SU-DHL-6 (cell line): ENCODE measurements at regions not wholly inside any gene's neighbourhood (a gene's known extent, or its start where the extent isn't known, plus 50 kb on each side); places are given as distances from the start of the nearest gene placed in this dataset.

Experiments used
- H2AFZ ChIP-seq: fragments of 200-600 bp; sonication (generic); 2 replicates; pipeline ENCODE4 v1.6.1; 2014; ENCODE audit warnings: low read depth, mild to moderate bottlenecking, moderate library complexity, mixed read lengths, antibody characterized with exemption, low read length; ENCODE audit not compliant: severe bottlenecking
- H3F3A ChIP-seq: fragments of 200-600 bp; shearing (Covaris generic); 2 replicates; pipeline ENCODE4 v1.6.0; 2016; ENCODE audit warnings: antibody characterized with exemption, mild to moderate bottlenecking; ENCODE audit not compliant: insufficient read depth
- H3K27ac ChIP-seq: fragments of 200-600 bp; sonication (generic); 2 replicates; pipeline ENCODE4 v1.5.1; 2016; ENCODE audit warnings: low read depth, mild to moderate bottlenecking, low read length, moderate library complexity, mixed read lengths
- H3K27me3 ChIP-seq: fragments of 200-600 bp; sonication (generic), shearing (Covaris generic); 2 replicates; pipeline ENCODE4 v1.6.0; 2014; ENCODE audit warnings: mild to moderate bottlenecking, low read length
- H3K36me3 ChIP-seq: fragments of 200-600 bp; sonication (generic); 2 replicates; pipeline ENCODE4 v1.6.1; 2014; ENCODE audit warnings: mild to moderate bottlenecking, low read length, mixed read lengths
- H3K4me2 ChIP-seq: fragments of 300-600, 200-600 bp; shearing (Covaris generic), sonication (generic); 2 replicates; pipeline ENCODE4 v1.6.0; 2014; ENCODE audit warnings: low read length, low read depth, mild to moderate bottlenecking; ENCODE audit not compliant: poor library complexity, severe bottlenecking
- H3K4me3 ChIP-seq: fragments of 200-600 bp; sonication (generic); 2 replicates; pipeline ENCODE4 v1.5.1; 2014; ENCODE audit warnings: antibody characterized with exemption, low read length, mild to moderate bottlenecking, mixed read lengths; ENCODE audit not compliant: insufficient read depth, poor library complexity, severe bottlenecking
- H3K79me2 ChIP-seq: fragments of 200-600 bp; sonication (generic); 2 replicates; pipeline ENCODE4 v1.6.1; 2014; ENCODE audit warnings: mild to moderate bottlenecking, low read length, moderate library complexity; ENCODE audit not compliant: insufficient read depth
- H3K9ac ChIP-seq: fragments of 200-600 bp; sonication (generic); 2 replicates; pipeline ENCODE4 v1.7.0; 2014; ENCODE audit warnings: mild to moderate bottlenecking, low read length
- H3K9me2 ChIP-seq: fragments of 200-600 bp; sonication (generic); replicated peaks from 2 replicates; pipeline ENCODE4 v1.6.1; 2014; ENCODE audit warnings: low read length; ENCODE audit not compliant: insufficient read depth
- H3K9me3 ChIP-seq: fragments of 200-600 bp; sonication (generic); 2 replicates; pipeline ENCODE4 v1.6.1; 2014; ENCODE audit warnings: low read length, mixed read lengths; ENCODE audit not compliant: insufficient read depth
- H4K20me1 ChIP-seq: fragments of 200-600 bp; sonication (generic); 2 replicates; pipeline ENCODE4 v1.6.1; 2014; ENCODE audit warnings: low read depth, mild to moderate bottlenecking, antibody characterized with exemption, low read length, moderate library complexity, mixed read lengths
- CTCF ChIP-seq: fragments of 200-600 bp; sonication (generic); IDR thresholded peaks from one replicate; pipeline ENCODE4 v1.5.1; 2017; ENCODE audit warnings: antibody characterized with exemption, mild to moderate bottlenecking, low read length, moderate library complexity; ENCODE audit not compliant: insufficient read depth, poor library complexity, severe bottlenecking
- EZH2phosphoT487 ChIP-seq: fragments of 200-600 bp; sonication (generic), shearing (Covaris generic); conservative IDR thresholded peaks from 2 replicates; pipeline ENCODE4 v1.6.1; 2018; ENCODE audit warnings: mild to moderate bottlenecking, antibody characterized with exemption, low read length, moderate library complexity, mixed read lengths

- H3K36me3 ChIP-seq: no peaks in the 10 kb centered on the region
- TF ChIP-seq EZH2phosphoT487 (no peak), CTCF (no peak)
- H4K20me1 ChIP-seq: no peaks in the 10 kb centered on the region
- H3K9ac ChIP-seq: no peak overlapping the region
- no peak overlapping the region for H2AFZ ChIP-seq
- H3K79me2 ChIP-seq: no peaks in the 10 kb centered on the region
- no peaks in the 10 kb centered on the region for H3K9me2 ChIP-seq
- H3F3A ChIP-seq: no peaks in the 10 kb centered on the region
- H3K4me3 ChIP-seq: no peak overlapping the region
- H3K27ac ChIP-seq: no peak overlapping the region
- H3K9me3 ChIP-seq: no peaks in the 10 kb centered on the region
- H3K4me2 ChIP-seq: no peak overlapping the region
- H3K27me3 ChIP-seq: no peaks in the 10 kb centered on the region
Observed at GRCh38 chr5:6307304-6307703, 71.0 kb downstream of the MED10 start.

GRCh38 chr5:6305853-6306252, 72.5 kb downstream of the MED10 start:
- H3K9ac ChIP-seq: no peak overlapping the region
- no peaks in the 10 kb centered on the region for H3K9me3 ChIP-seq
- no peak overlapping the region for H3K4me2 ChIP-seq
- H3K9me2 ChIP-seq: no peaks in the 10 kb centered on the region
- no peaks in the 10 kb centered on the region for H3K27me3 ChIP-seq
- no peak overlapping the region for H3K4me3 ChIP-seq
- H3K79me2 ChIP-seq: no peaks in the 10 kb centered on the region
- TF ChIP-seq CTCF: no peak
- TF ChIP-seq EZH2phosphoT487: no peak
- no peaks in the 10 kb centered on the region for H3K36me3 ChIP-seq
- H3K27ac ChIP-seq: no peak overlapping the region
- H3F3A ChIP-seq: no peaks in the 10 kb centered on the region
- no peaks in the 10 kb centered on the region for H4K20me1 ChIP-seq
- no peak overlapping the region for H2AFZ ChIP-seq

GRCh38 chr5:6302684-6303083, 75.7 kb downstream of the MED10 start:
- no peaks in the 10 kb centered on the region for H3K79me2 ChIP-seq
- no peak overlapping the region for H3K9ac ChIP-seq
- H3K9me2 ChIP-seq: no peaks in the 10 kb centered on the region
- no peaks in the 10 kb centered on the region for H3F3A ChIP-seq
- H3K27ac ChIP-seq: no peak overlapping the region
- H4K20me1 ChIP-seq: no peaks in the 10 kb centered on the region
- no peak for TF ChIP-seq CTCF
- TF ChIP-seq EZH2phosphoT487: no peak
- no peaks in the 10 kb centered on the region for H3K27me3 ChIP-seq
- no peak overlapping the region for H2AFZ ChIP-seq
- H3K9me3 ChIP-seq: no peaks in the 10 kb centered on the region
- no peak overlapping the region for H3K4me2 ChIP-seq
- H3K4me3 ChIP-seq: no peak overlapping the region
- H3K36me3 ChIP-seq: no peaks in the 10 kb centered on the region

- no peak overlapping the region for H3K4me2 ChIP-seq
Observed at GRCh38 chr5:6302075-6302474, 76.3 kb downstream of the MED10 start.

More at GRCh38 chr5:6302075-6302474, 76.3 kb downstream of the MED10 start:
- Histone ChIP-seq H3F3A (no peaks in the 10 kb centered on the region), H3K4me3 (no peak overlapping the region), H3K36me3 (no peaks in the 10 kb centered on the region), H3K79me2 (no peaks in the 10 kb centered on the region), H3K9me2 (no peaks in the 10 kb centered on the region), H3K27ac (no peak overlapping the region), H2AFZ (no peak overlapping the region), H3K9ac (no peak overlapping the region), H3K27me3 (no peaks in the 10 kb centered on the region), H3K9me3 (no peaks in the 10 kb centered on the region), H4K20me1 (no peaks in the 10 kb centered on the region)
- TF ChIP-seq EZH2phosphoT487 (no peak), CTCF (no peak)
